Activated CD8-positive, alpha-beta memory T cell treated with anti-CD3 and anti-CD28 coated beads, Interleukin-2, amount 50 U/mL, for 1 hour (primary cell): ENCODE measurements at regions not wholly inside any gene's neighbourhood (a gene's known extent, or its start where the extent isn't known, plus 50 kb on each side); places are given as distances from the start of the nearest gene placed in this dataset.

ENCODE experiments used
- DNase-seq: peaks from one replicate; pipeline ENCODE4 v3.0.0-alpha.2; 2020; ENCODE audit errors: extremely low read depth

GRCh38 chr17:79220713-79221291 lies 146.2 kb downstream of the ENGASE start:
- no peak for DNase-seq

DNA sequence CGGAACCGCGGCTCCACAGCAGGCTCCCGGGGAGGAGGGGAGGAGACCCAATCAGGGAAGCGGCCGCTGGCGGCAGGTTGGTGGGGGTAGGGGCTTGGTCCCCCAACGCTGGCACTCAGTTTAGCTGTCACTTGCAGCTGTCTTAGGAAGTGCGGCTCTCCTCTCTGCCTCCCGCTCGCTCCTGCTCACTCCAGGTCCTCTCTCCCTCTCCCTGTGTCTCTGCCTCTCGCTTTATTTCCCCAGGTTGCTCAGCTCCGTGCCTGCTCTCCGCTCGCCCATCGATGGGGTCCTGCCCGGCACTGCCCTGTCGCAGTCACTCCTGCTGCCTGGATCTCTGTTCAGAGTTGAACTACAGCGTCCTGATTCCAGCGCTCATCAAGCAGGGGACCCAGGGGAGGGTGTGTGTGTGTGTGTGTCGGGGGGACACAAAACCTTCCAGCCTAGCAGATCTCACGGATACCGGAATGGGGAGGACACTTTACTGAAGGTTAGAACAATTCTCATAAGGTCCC lies 145.6 kb downstream of the ENGASE start:
- DNase-seq = no peak

- no peak for DNase-seq
Measured at GRCh38 chr17:79219208-79219935, 144.7 kb downstream of the ENGASE start.

DNA sequence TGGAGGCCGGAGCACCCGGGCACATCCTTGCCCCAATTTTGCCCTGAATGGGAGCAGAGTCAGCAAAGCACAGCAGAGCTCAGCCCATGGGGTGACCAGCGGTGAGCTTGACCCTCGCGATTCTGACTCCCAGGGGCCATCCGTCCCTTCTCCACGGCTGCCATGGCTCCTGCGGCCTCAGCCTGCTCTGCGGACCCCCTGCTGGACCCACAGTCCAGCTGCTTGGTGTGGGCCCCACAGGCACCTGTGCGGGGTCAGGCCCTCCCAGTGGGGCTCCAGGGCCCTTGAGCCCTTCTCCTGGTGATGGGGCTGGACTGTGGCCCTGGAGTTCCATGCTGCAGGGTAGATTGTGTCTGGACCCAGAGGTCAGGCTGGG lies 144.2 kb downstream of the ENGASE start:
- DNase-seq = no peak

DNA sequence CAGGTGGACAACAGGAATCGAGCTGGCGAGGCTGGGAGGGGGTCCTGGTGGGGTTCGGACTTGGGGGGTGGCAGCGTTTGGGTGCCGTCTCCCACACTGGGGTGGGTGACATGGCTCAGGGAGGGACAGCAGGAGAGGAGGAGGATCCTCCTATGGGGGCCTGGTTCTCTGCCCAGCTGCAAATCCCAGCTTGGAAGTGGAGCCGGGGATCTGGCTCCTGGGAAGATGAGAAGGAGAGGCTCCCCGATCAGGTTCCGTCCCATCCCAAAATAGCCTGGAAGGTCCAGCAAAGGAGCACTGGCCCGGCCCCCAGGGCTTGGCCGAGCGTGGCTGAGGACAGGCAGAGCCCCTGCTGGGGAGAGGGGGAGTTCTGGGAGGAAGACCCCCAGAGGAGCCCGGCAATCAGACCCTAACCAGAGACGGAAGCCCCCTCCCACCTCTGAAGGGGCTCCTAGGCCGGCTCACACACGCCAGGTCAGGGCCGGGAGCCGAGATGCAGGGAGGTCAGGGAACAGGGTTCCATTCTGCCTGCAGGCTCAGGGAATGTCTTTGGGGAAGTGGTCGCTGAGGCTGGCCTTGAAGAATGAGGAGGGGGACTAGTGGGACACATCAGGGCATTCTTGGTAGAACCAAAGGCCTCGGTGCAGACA lies 143.7 kb downstream of the ENGASE start:
- DNase-seq = no peak

GRCh38 chr17:79217473-79218135 lies 143.0 kb downstream of the ENGASE start:
- DNase-seq = no peak

DNA sequence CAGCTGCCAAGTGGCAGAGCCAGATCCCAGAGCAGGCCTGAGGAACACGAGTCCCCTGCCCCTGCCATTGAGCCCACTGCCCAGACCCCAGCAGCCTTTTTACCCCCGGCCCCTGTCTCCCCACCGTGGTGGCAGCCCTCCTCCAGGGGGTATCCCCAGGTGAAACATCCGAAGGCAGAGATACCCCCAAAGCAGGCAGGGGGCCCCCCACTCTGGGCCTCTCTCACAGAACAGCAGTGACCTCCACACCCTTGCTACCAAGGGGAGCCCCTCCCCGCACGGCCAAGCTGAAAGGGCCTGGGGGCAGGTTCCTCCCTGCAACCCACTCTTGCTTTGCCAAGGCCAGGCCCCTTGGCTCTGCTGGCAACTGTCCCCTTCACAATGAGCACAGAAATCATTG lies 142.2 kb downstream of the ENGASE start:
- no peak for DNase-seq

DNA sequence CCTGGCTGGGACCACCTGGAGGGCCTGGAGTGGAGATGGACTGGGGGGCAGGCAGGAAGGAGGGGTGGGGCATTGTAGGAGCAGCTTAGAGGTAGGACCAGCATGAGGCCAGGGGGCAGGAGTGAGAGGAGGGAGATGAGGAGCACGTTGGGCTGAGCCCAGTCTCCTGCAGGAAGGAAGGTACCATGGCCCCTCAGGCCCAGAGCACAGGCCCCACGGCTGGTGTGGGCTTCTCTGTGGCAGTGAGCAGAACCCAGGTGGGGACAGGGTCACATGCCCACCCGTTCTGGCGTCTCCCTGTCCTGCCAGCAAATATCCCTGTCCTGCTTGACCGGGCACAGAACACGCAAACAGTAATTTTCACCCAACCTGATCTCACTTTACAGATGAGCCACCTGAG lies 141.8 kb downstream of the ENGASE start:
- DNase-seq = no peak

- DNase-seq = no peak
Measured at GRCh38 chr17:79215631-79216030, 141.0 kb downstream of the ENGASE start.

GRCh38 chr17:79214940-79215604 lies 140.4 kb downstream of the ENGASE start:
- DNase-seq = no peak

GRCh38 chr17:79214459-79214858 lies 139.8 kb downstream of the ENGASE start:
- no peak for DNase-seq

GRCh38 chr17:79213305-79213704 lies 138.7 kb downstream of the ENGASE start:
- DNase-seq = no peak

DNA sequence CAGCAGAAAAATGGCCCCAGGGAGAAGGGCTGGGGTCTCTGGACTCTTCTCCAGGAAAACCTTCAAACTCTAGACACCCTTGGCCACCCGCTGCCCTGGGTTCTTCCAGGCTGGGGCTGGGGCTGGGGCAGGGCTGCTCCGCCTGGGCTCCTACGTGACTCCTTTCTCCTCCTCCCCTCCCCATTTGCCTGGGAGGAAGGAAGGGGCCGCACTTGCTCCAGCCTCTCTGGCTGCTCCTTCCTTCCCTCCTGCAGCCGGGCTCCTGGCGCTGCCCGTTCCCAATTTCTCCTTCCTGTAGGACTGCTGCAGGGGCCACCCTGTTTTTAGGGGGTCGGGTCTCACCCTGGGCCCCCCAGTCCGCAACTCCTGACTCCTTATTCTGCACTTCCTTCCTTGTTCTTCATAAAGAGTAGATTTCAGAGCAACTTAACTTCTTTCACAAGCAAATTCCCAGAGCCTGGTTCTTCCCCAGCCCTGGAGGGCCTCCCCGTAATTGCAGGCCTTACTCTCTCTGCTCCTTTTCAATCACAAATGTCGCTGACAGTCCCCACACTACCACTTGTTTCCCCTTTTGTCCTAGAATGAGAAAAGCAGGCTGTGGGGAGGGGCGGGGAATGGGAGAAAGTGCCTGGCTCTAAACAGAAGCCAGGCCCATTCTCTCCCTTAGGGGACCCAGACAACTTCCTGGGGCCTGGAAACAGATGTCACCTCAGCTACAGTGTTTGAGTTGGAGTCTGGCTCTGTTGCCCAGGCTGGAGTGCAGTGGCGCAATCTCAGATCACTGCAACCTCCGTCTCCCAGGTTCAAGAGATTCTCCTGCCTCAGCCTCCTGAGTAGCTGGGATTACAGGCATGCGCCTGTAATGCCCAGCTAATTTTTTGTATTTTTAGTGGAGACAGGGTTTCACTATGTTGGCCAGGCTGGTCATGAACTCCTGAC lies 137.8 kb downstream of the ENGASE start:
- no peak for DNase-seq

DNA sequence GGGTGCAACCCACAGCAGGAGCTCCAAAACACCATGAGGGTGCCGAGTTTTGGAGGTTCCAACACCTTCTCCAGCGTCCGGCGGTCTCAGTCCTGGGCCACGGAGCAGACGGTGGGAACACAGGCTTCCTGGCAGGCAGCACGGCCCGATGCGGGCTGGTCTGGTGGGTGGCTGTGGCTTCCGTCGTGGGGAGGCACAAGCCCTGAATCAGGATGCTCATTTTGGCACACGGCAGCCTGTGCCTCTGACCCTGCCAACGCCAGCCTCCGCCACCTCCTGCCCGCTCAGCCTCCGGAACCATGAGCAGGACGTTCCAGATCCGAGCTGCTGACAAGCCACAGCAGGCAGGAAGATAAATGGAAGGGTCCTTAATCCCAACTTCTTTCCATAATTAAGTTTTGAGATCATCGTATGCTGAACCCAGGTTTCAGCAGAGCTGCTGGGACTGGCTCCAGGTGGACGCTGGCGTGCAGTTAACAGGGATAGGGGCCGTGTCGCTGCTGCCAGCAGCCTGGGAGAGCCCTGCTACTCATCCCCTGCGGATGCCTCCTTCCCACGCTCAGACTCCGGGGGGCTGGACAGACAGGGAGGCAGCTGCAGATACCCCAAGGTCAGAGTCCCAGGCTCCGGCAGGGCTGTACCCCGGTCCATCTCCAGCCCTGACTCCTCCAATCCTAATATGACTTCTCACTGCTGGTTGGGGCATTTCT lies 136.6 kb downstream of the ENGASE start:
- DNase-seq = no peak

GRCh38 chr17:79210638-79211037 lies 136.0 kb downstream of the ENGASE start:
- DNase-seq = no peak

GRCh38 chr17:79207960-79208359 lies 133.3 kb downstream of the ENGASE start:
- no peak for DNase-seq

- no peak for DNase-seq
Measured at GRCh38 chr17:79205688-79206205, 131.1 kb downstream of the ENGASE start.

GRCh38 chr17:79204261-79204660 lies 129.6 kb downstream of the ENGASE start:
- no peak for DNase-seq

GRCh38 chr17:79203657-79204056 lies 129.0 kb downstream of the ENGASE start:
- no peak for DNase-seq

DNA sequence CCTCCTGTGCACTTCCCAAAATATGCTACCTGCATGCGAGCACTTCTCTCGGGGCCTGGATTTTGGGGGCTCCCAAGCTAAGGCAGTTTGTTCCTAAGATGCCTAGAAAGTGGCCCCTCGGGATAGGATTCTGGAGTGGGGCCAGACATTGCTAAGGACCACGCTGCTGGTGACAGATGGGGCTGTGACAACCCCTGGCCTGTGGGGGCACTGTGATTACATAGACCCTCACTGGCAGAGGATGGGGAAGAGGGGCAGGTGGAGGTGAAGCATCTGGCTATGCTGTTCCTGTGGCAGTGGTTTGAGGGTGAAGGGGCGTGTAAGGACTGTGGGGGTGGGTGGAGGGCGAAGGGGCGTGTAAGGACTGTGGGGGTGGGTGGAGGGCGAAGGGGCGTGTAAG lies 128.4 kb downstream of the ENGASE start:
- no peak for DNase-seq
